ENCODE measurements at regions not wholly inside any gene's neighbourhood (a gene's known extent, or its start where the extent isn't known, plus 50 kb on each side); places are given as distances from the start of the nearest gene placed in this dataset.

GRCh38 chr2:137813176-137813575 is 151.1 kb upstream of the HNMT start:
- TF ChIP-seq, protein P1, sequence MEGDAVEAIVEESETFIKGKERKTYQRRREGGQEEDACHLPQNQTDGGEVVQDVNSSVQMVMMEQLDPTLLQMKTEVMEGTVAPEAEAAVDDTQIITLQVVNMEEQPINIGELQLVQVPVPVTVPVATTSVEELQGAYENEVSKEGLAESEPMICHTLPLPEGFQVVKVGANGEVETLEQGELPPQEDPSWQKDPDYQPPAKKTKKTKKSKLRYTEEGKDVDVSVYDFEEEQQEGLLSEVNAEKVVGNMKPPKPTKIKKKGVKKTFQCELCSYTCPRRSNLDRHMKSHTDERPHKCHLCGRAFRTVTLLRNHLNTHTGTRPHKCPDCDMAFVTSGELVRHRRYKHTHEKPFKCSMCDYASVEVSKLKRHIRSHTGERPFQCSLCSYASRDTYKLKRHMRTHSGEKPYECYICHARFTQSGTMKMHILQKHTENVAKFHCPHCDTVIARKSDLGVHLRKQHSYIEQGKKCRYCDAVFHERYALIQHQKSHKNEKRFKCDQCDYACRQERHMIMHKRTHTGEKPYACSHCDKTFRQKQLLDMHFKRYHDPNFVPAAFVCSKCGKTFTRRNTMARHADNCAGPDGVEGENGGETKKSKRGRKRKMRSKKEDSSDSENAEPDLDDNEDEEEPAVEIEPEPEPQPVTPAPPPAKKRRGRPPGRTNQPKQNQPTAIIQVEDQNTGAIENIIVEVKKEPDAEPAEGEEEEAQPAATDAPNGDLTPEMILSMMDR (IDR thresholded peaks at IDR 0.05), result no peak
- TF ChIP-seq POLR2AphosphoS5 (IDR thresholded peaks at IDR 0.05; ENCODE audit: insufficient read depth in 1 of 2, low read depth in 1 of 2) (no peak), POLR2A (IDR thresholded peaks at IDR 0.05) (no peak)
